Mucosa of descending colon (tissue), 3 donors: ENCODE measurements at regions not wholly inside any gene's neighbourhood (a gene's known extent, or its start where the extent isn't known, plus 50 kb on each side); places are given as distances from the start of the nearest gene placed in this dataset.

Experiments
- ATAC-seq: fragments of 200-7000 bp; cut with Tn5 transposase; one replicate; pipeline ENCODE4 v1.9.1; 2020; ENCODE audit warnings: mild to moderate bottlenecking, moderate library complexity
- DNase-seq, 3 donors: peaks; one replicate each; pipeline ENCODE4 v3.0.0-alpha.2; 2020
- H3K36me3 ChIP-seq: fragments of 200-600 bp; one replicate; pipeline ENCODE4 v1.8.0; 2021; ENCODE audit warnings: low read depth, mild to moderate bottlenecking
- H3K4me1 ChIP-seq: fragments of 200-600 bp; one replicate; pipeline ENCODE4 v1.8.0; 2021; ENCODE audit warnings: low read depth, mild to moderate bottlenecking
- H3K4me3 ChIP-seq: fragments of 200-600 bp; one replicate; pipeline ENCODE4 v1.8.0; 2021; ENCODE audit warnings: mild to moderate bottlenecking
- H3K9me3 ChIP-seq: fragments of 200-600 bp; one replicate; pipeline ENCODE4 v1.8.0; 2021; ENCODE audit warnings: mild to moderate bottlenecking
- intact Hi-C, 2 donors: fragments of 100-400 bp; cut with DNase I in 1 of 2; cut with micrococcal nuclease in 1 of 2; formaldehyde crosslinking; loops; one replicate each; pipeline versions ENCODE4 v1.11.0 to v1.11.1; 2022; cut with DNase I, micrococcal nuclease
- TF ChIP-seq, protein P1 (sequence below): fragments of 200-600 bp; IDR thresholded peaks from one replicate; pipeline ENCODE4 v1.8.0; 2022; ENCODE audit warnings: antibody characterized with exemption, mild to moderate bottlenecking
- donor health status: DM: no; HTN: no; CAD: no; lungs with moderate emphysema.
- donor health status: DM: no; HTN: no; CAD: no.
- donor health status: DM: no; HTN: yes; CAD: no.

- ATAC-seq: no peak
- Histone ChIP-seq H3K4me3 (no peak overlapping the region), H3K4me1 (no peaks in the 10 kb centered on the region), H3K36me3 (no peaks in the 10 kb centered on the region), H3K9me3 (peaks cover 14% of the 10 kb centered on the region)
- DNase-seq: no peak
- intact Hi-C loops: no loop called here
- TF ChIP-seq, protein P1, sequence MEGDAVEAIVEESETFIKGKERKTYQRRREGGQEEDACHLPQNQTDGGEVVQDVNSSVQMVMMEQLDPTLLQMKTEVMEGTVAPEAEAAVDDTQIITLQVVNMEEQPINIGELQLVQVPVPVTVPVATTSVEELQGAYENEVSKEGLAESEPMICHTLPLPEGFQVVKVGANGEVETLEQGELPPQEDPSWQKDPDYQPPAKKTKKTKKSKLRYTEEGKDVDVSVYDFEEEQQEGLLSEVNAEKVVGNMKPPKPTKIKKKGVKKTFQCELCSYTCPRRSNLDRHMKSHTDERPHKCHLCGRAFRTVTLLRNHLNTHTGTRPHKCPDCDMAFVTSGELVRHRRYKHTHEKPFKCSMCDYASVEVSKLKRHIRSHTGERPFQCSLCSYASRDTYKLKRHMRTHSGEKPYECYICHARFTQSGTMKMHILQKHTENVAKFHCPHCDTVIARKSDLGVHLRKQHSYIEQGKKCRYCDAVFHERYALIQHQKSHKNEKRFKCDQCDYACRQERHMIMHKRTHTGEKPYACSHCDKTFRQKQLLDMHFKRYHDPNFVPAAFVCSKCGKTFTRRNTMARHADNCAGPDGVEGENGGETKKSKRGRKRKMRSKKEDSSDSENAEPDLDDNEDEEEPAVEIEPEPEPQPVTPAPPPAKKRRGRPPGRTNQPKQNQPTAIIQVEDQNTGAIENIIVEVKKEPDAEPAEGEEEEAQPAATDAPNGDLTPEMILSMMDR: no peak
These were observed 391.0 kb upstream of the PTPRD start for GRCh38 chr9:11003836-11004235.

- TF ChIP-seq, protein P1: no peak
- no peaks in the 10 kb centered on the region for H3K36me3 ChIP-seq
- no peak overlapping the region for H3K4me3 ChIP-seq
- H3K4me1 ChIP-seq: no peaks in the 10 kb centered on the region
- H3K9me3 ChIP-seq: peaks cover 36% of the 10 kb centered on the region
- no peak for ATAC-seq
- DNase-seq: no peak
- intact Hi-C loops: no loop called here
These were observed 398.9 kb upstream of the PTPRD start for GRCh38 chr9:11011696-11012095.

- TF ChIP-seq, protein P1: no peak
- Histone ChIP-seq H3K4me1 (no peaks in the 10 kb centered on the region), H3K36me3 (no peaks in the 10 kb centered on the region), H3K4me3 (no peak overlapping the region), H3K9me3 (peaks cover 36% of the 10 kb centered on the region)
- DNase-seq (no peak), ATAC-seq (no peak)
- intact Hi-C loops: no loop called here
These were observed 403.3 kb upstream of the PTPRD start for GRCh38 chr9:11016081-11016480.

GRCh38 chr9:11023201-11023600, 410.4 kb upstream of the PTPRD start:
- Histone ChIP-seq H3K4me3 (no peak overlapping the region), H3K36me3 (no peaks in the 10 kb centered on the region), H3K9me3 (peaks cover 29% of the 10 kb centered on the region), H3K4me1 (no peaks in the 10 kb centered on the region)
- intact Hi-C loops: no loop called here
- DNase-seq (no peak), ATAC-seq (no peak)
- TF ChIP-seq, protein P1: no peak

DNA sequence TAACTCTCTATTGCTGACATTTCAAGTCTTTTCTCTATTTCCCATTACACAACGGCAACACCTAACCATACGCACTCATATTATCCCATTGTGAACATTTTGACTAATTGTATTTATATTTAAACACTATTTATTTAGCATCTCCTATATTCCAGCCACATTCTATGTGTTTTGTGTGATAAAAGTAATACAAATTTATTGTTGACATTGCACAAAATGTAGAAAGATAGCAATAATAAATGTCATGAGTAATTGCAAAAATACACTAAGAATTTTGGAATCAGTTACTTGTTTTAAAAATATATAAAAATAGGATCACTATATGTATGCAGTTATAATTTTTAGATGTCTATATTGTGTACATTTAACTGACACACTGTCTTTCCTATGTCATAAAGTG, 413.0 kb upstream of the PTPRD start:
- Histone ChIP-seq H3K4me1 (no peaks in the 10 kb centered on the region), H3K4me3 (no peak overlapping the region), H3K9me3 (peaks cover 24% of the 10 kb centered on the region), H3K36me3 (no peaks in the 10 kb centered on the region)
- ATAC-seq (no peak), DNase-seq (no peak)
- TF ChIP-seq, protein P1: no peak
- intact Hi-C loops: no loop called here

DNA sequence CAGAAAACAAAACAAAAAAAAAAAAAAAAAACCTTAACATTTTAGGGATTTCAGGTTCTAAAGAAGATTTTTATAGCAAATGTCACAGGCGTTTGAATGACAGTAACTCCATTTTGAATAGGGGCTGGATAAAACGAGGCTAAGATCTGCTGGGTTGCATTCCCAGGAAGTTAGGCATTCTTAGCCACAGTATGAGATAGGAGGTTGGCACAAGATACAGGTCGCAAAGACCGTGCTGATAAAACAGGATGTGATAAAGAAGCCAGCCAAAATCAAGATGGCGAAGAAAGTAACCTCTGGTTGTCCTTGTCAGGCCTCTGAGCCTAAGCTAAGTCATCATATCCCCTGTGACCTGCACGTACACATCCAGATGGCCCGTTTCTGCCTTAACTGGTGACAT, 425.6 kb upstream of the PTPRD start:
- ATAC-seq: no peak

More for the DNA sequence above, 425.6 kb upstream of the PTPRD start:
- TF ChIP-seq, protein P1: no peak
- intact Hi-C loops: no loop called here
- Histone ChIP-seq H3K36me3 (no peaks in the 10 kb centered on the region), H3K4me3 (no peak overlapping the region), H3K4me1 (no peaks in the 10 kb centered on the region), H3K9me3 (peaks cover 36% of the 10 kb centered on the region)
- DNase-seq: no peak
